AG04449 (cell line): ENCODE measurements at regions not wholly inside any gene's neighbourhood (a gene's known extent, or its start where the extent isn't known, plus 50 kb on each side); places are given as distances from the start of the nearest gene placed in this dataset.
"Not testable (repeated sequence)": the region's sequence is repeated elsewhere in the genome, so short reads cannot be mapped to it uniquely, and the experiment has no call there.

Experiments used
- CTCF ChIA-PET: fragments of 350-600 bp; formaldehyde crosslinking; extraction: SDS; loops from one replicate; lab custom pipeline; 2021; ENCODE audit warnings: antibody characterized with exemption; lab: Yijun Ruan, JAX
- POLR2A ChIA-PET: fragments of 400-600, 350-600 bp; formaldehyde crosslinking; extraction: SDS; loops from one replicate; lab custom pipeline; 2020; ENCODE audit warnings: antibody characterized with exemption, inconsistent platforms; lab: Yijun Ruan, JAX
- DNase-seq: peaks from one replicate; pipeline ENCODE4 v3.0.0-alpha.2; 2010; ENCODE audit warnings: low read depth, low spot score
- H3K4me3 ChIP-seq: 2 replicates; pipeline ENCODE4 v1.5.1; 2011; ENCODE audit warnings: low read depth, mild to moderate bottlenecking, control low read depth, low read length
- CTCF ChIP-seq: IDR thresholded peaks from one replicate; pipeline ENCODE4 v1.5.1; 2011; ENCODE audit warnings: mild to moderate bottlenecking, moderate library complexity, low read length, control low read depth, inconsistent platforms; ENCODE audit not compliant: insufficient read depth; ENCODE audit errors: missing control alignments

- TF ChIP-seq CTCF: no peak
- no peak for DNase-seq
- H3K4me3 ChIP-seq: no peak overlapping the region
- ChIA-PET POLR2A (no interaction called here), CTCF (interaction anchor here (1.6 kb wide), 1 partner anchor 454 kb away, joined by 3 read pairs; no protein-coding TSS in a partner anchor)
Observed at GRCh38 chr15:61380270-61380669, 151.2 kb upstream of the RORA start.

GRCh38 chr15:61379005-61379404, 149.9 kb upstream of the RORA start:
- DNase-seq: no peak
- H3K4me3 ChIP-seq: no peak overlapping the region
- TF ChIP-seq CTCF: no peak
- ChIA-PET CTCF (interaction anchor here (1.6 kb wide), 1 partner anchor 455 kb away, joined by 3 read pairs; no protein-coding TSS in a partner anchor), POLR2A (no interaction called here)

- CTCF ChIA-PET: no interaction called here
- no peak for TF ChIP-seq CTCF
- H3K4me3 ChIP-seq: no peak overlapping the region
- POLR2A ChIA-PET: no interaction called here
- DNase-seq: no peak
Observed at GRCh38 chr15:61376961-61377360, 147.9 kb upstream of the RORA start.

- no peak for TF ChIP-seq CTCF
- ChIA-PET CTCF (no interaction called here), POLR2A (no interaction called here)
- H3K4me3 ChIP-seq: no peak overlapping the region
- DNase-seq: no peak
Observed at GRCh38 chr15:61376516-61376915, 147.4 kb upstream of the RORA start.

- ChIA-PET POLR2A (no interaction called here), CTCF (no interaction called here)
- no peak for TF ChIP-seq CTCF
- no peak overlapping the region for H3K4me3 ChIP-seq
- no peak for DNase-seq
Observed at GRCh38 chr15:61374848-61375247, 145.7 kb upstream of the RORA start.

GRCh38 chr15:61367953-61368352, 138.9 kb upstream of the RORA start:
- POLR2A ChIA-PET: no interaction called here
- no peak overlapping the region for H3K4me3 ChIP-seq
- TF ChIP-seq CTCF: no peak
- DNase-seq: no peak
- CTCF ChIA-PET: no interaction called here

GRCh38 chr15:61364871-61365270, 135.8 kb upstream of the RORA start:
- no peak overlapping the region for H3K4me3 ChIP-seq
- ChIA-PET POLR2A (no interaction called here), CTCF (no interaction called here)
- no peak for DNase-seq
- no peak for TF ChIP-seq CTCF

- H3K4me3 ChIP-seq, POLR2A ChIA-PET, DNase-seq, CTCF ChIA-PET: not testable (repeated sequence)
Observed at GRCh38 chr15:61362912-61363311, 133.8 kb upstream of the RORA start.
